VCaP (cell line): ENCODE measurements at regions not wholly inside any gene's neighbourhood (a gene's known extent, or its start where the extent isn't known, plus 50 kb on each side); places are given as distances from the start of the nearest gene placed in this dataset.

ENCODE experiments used
- H3K27ac ChIP-seq: fragments of 450-650 bp; 2 replicates; pipeline ENCODE4 v1.5.1; 2017
- TF ChIP-seq, protein P1 (sequence below): fragments of 450-650 bp; conservative IDR thresholded peaks from 2 replicates; pipeline ENCODE4 v1.5.1; 2017; ENCODE audit warnings: mild to moderate bottlenecking, moderate library complexity

DNA sequence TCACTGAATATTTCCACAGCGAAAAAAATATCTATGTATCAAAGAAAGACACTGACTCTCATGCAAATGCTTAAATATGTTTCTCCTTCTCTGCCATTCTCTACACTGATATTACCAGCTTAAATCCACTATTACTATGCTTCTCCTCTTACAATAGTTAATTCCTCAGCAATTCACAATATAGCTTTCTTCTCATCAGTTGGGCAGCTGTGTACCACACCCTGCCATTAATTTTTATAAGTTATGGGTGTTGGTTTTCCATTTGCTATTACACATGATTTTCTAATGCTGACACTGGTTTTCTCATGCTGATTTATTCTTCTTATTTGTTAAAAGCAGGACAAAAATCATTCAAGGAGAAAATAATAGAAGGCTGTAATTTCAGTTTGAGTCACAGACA, 251.8 kb downstream of the TBX15 start:
- H3K27ac ChIP-seq, result no peak overlapping the region
- TF ChIP-seq, protein P1, sequence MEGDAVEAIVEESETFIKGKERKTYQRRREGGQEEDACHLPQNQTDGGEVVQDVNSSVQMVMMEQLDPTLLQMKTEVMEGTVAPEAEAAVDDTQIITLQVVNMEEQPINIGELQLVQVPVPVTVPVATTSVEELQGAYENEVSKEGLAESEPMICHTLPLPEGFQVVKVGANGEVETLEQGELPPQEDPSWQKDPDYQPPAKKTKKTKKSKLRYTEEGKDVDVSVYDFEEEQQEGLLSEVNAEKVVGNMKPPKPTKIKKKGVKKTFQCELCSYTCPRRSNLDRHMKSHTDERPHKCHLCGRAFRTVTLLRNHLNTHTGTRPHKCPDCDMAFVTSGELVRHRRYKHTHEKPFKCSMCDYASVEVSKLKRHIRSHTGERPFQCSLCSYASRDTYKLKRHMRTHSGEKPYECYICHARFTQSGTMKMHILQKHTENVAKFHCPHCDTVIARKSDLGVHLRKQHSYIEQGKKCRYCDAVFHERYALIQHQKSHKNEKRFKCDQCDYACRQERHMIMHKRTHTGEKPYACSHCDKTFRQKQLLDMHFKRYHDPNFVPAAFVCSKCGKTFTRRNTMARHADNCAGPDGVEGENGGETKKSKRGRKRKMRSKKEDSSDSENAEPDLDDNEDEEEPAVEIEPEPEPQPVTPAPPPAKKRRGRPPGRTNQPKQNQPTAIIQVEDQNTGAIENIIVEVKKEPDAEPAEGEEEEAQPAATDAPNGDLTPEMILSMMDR, result no peak

DNA sequence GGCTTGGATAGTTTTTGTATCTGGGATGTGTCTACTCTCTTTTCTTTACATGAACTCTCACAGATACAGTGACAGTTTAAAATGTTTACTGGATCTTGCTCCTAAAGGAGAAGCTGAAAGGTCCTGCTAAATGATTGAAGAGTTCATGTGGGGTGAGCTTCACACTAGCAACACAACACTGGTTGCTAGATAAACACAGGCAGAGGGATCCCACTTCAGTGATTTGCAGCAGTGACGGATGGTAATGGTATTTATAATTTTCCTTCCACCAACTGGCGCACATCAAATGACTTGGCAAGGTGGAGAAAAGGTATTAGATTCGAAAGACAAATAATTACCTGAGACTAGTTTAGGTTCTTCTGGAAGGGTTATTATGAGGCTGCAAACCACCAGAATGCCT, 270.2 kb downstream of the TBX15 start:
- no peak overlapping the region for H3K27ac ChIP-seq
- TF ChIP-seq, protein P1, result no peak

DNA sequence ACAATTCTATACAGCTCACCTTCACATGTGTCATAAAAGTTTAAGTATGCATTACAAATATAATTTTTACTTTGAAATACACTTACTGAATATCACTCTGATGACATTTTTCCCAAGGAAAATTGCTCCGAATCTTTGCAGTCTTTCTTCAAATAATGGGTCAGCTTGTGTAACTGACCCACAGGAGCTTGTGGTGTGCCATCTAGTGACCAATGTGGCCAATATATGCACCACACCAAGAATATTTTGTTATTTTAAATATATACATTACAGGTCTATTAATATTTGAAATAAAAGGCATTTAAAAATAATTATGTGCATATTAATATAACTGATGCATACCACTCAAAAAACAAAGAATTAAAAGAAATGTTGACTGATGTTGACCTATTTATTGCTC, 271.4 kb downstream of the TBX15 start:
- TF ChIP-seq, protein P1, result peak; percentile 80

DNA sequence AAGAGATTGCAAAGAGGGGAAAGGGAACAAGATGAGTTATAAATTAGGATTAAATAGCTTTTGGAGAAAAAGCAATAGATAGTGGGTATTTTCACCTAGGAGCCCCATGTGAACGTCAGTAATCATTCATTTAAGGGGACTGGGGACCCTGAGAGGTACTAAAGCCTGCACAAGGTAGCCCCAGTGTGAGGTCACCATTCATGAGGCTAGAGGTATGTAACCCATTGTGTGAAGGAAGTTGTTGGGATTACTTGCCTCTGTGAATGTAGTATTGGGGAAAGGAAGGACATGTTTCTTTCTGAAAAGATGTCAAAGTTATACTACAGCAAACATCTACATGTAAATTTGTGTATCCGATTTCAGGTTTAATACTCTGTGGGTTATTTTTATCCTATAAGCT, 276.8 kb downstream of the TBX15 start:
- H3K27ac ChIP-seq, result no peak overlapping the region
- TF ChIP-seq, protein P1, result no peak

More for the DNA sequence above, 271.4 kb downstream of the TBX15 start:
- H3K27ac ChIP-seq, result no peak overlapping the region

DNA sequence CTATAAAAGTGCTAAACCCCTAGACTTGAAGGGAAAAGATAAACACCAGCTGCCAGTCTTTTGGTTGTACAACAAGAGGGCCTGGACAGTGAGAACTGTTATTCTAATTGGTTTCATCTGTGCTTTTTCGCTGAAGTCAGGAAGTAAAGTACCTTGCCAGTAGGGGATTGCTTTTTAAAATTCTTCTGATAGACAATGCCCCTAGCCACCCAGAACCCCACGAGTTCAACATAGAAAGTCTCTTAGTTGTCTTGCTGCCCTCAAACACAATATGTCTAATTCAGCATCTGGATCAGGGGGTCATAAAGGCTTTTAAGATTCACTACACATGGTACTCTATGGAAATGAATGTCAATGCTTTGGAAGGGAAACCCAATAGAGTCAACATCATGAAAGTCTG, 289.2 kb downstream of the TBX15 start:
- H3K27ac ChIP-seq, result no peak overlapping the region
- TF ChIP-seq, protein P1, result no peak

DNA sequence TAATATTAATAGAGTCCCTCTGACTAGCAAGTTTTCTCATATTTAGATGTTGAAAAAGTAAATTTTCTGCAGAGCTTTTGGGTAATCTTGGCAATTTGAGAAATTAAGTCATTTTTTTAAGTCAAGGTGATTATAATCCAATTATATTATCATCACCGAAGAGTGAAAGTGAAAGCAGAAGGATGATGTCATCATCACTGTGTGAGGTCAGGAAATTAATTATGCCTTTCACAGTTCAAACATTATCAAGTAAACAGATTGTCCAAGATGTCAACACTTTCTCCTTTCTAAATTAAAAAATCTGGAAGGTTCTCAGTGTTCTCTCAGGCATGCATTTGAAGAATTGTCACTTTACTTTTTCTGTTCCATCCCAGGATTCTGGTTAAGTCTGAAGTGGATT, 296.0 kb downstream of the TBX15 start:
- TF ChIP-seq, protein P1, result no peak

DNA sequence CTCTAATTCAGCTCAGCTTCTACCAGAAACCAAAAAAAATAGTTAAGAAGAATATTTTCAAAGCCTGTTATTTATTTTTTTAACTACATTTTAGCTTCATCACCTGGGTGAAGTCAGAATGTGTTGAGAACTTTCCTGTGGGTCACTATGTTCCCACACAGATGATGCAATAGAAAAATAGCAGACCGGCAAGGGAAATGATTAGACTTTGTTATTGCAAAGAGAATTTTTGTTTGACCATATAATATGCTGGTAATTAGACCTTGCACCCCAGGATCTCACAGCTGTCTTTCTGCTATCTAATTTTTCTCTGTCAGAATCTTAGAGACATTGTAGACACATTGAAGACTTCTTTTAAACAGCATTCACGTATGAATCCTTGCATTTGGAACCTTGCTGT, 299.3 kb downstream of the TBX15 start:
- TF ChIP-seq, protein P1, result no peak
- H3K27ac ChIP-seq, result no peak overlapping the region

More for the DNA sequence above, 296.0 kb downstream of the TBX15 start:
- H3K27ac ChIP-seq, result no peak overlapping the region
